IPS-15b (cell line): ENCODE measurements at regions not wholly inside any gene's neighbourhood (a gene's known extent, or its start where the extent isn't known, plus 50 kb on each side); places are given as distances from the start of the nearest gene placed in this dataset.

Experiments used
- H3K27me3 ChIP-seq: one replicate; pipeline ENCODE4 v1.6.1; 2013; ENCODE audit warnings: low read length; ENCODE audit not compliant: control insufficient read depth, insufficient read depth
- H3K36me3 ChIP-seq: one replicate; pipeline ENCODE4 v1.6.1; 2013; ENCODE audit warnings: low read length; ENCODE audit not compliant: control insufficient read depth, insufficient read depth
- H3K4me1 ChIP-seq: one replicate; pipeline ENCODE4 v1.6.1; 2013; ENCODE audit warnings: mild to moderate bottlenecking, low read length; ENCODE audit not compliant: control insufficient read depth, insufficient read depth
- H3K4me3 ChIP-seq: one replicate; pipeline ENCODE4 v1.5.1; 2013; ENCODE audit warnings: low read depth, low read length
- H3K9ac ChIP-seq: one replicate; pipeline ENCODE4 v1.6.1; 2013; ENCODE audit warnings: low read depth, mild to moderate bottlenecking, low read length
- H3K9me3 ChIP-seq: one replicate; pipeline ENCODE4 v1.6.1; 2013; ENCODE audit warnings: mild to moderate bottlenecking, low read length; ENCODE audit not compliant: control insufficient read depth, insufficient read depth

GRCh38 chr3:150158943-150159625 lies 188.4 kb upstream of the PFN2 start:
- H3K4me3 ChIP-seq: no peak overlapping the region

GRCh38 chr3:150152567-150152966 lies 181.9 kb upstream of the PFN2 start:
- Histone ChIP-seq H3K36me3 (no peaks in the 10 kb centered on the region), H3K9me3 (no peaks in the 10 kb centered on the region), H3K27me3 (no peaks in the 10 kb centered on the region), H3K9ac (no peak overlapping the region), H3K4me3 (no peak overlapping the region), H3K4me1 (no peaks in the 10 kb centered on the region)

More at GRCh38 chr3:150158943-150159625, 188.4 kb upstream of the PFN2 start:
- Histone ChIP-seq H3K36me3 (no peaks in the 10 kb centered on the region), H3K27me3 (no peaks in the 10 kb centered on the region), H3K9me3 (no peaks in the 10 kb centered on the region), H3K9ac (no peak overlapping the region), H3K4me1 (no peaks in the 10 kb centered on the region)

- Histone ChIP-seq H3K4me1 (no peaks in the 10 kb centered on the region), H3K36me3 (no peaks in the 10 kb centered on the region), H3K4me3 (no peak overlapping the region), H3K9me3 (no peaks in the 10 kb centered on the region), H3K27me3 (no peaks in the 10 kb centered on the region), H3K9ac (no peak overlapping the region)
Observed at GRCh38 chr3:150150633-150151032, 179.9 kb upstream of the PFN2 start.

- Histone ChIP-seq H3K27me3 (no peaks in the 10 kb centered on the region), H3K4me3 (no peak overlapping the region), H3K36me3 (no peaks in the 10 kb centered on the region), H3K9ac (no peak overlapping the region), H3K9me3 (no peaks in the 10 kb centered on the region), H3K4me1 (no peaks in the 10 kb centered on the region)
Observed at GRCh38 chr3:150149651-150150051, 179.0 kb upstream of the PFN2 start.

- H3K4me3 ChIP-seq: no peak overlapping the region
- no peaks in the 10 kb centered on the region for H3K36me3 ChIP-seq
Observed at GRCh38 chr3:150148227-150148626, 177.5 kb upstream of the PFN2 start.

GRCh38 chr3:150147776-150148175 lies 177.1 kb upstream of the PFN2 start:
- no peaks in the 10 kb centered on the region for H3K27me3 ChIP-seq
- H3K4me3 ChIP-seq: no peak overlapping the region
- H3K9ac ChIP-seq: no peak overlapping the region
- H3K4me1 ChIP-seq: no peaks in the 10 kb centered on the region
- no peaks in the 10 kb centered on the region for H3K36me3 ChIP-seq
- H3K9me3 ChIP-seq: no peaks in the 10 kb centered on the region

More at GRCh38 chr3:150148227-150148626, 177.5 kb upstream of the PFN2 start:
- no peaks in the 10 kb centered on the region for H3K4me1 ChIP-seq
- H3K27me3 ChIP-seq: no peaks in the 10 kb centered on the region
- H3K9me3 ChIP-seq: no peaks in the 10 kb centered on the region
- H3K9ac ChIP-seq: no peak overlapping the region

- H3K9me3 ChIP-seq: no peaks in the 10 kb centered on the region
- no peaks in the 10 kb centered on the region for H3K4me1 ChIP-seq
- no peak overlapping the region for H3K4me3 ChIP-seq
- H3K36me3 ChIP-seq: no peaks in the 10 kb centered on the region
- no peaks in the 10 kb centered on the region for H3K27me3 ChIP-seq
- H3K9ac ChIP-seq: no peak overlapping the region
Observed at GRCh38 chr3:150146991-150147761, 176.5 kb upstream of the PFN2 start.

GRCh38 chr3:150145659-150146058 lies 175.0 kb upstream of the PFN2 start:
- no peak overlapping the region for H3K4me3 ChIP-seq
- H3K27me3 ChIP-seq: no peaks in the 10 kb centered on the region
- H3K36me3 ChIP-seq: no peaks in the 10 kb centered on the region
- no peak overlapping the region for H3K9ac ChIP-seq
- peaks cover 3% of the 10 kb centered on the region for H3K4me1 ChIP-seq
- H3K9me3 ChIP-seq: no peaks in the 10 kb centered on the region

- Histone ChIP-seq H3K4me1 (peaks cover 3% of the 10 kb centered on the region), H3K4me3 (no peak overlapping the region), H3K9me3 (no peaks in the 10 kb centered on the region), H3K36me3 (no peaks in the 10 kb centered on the region), H3K27me3 (no peaks in the 10 kb centered on the region), H3K9ac (no peak overlapping the region)
Observed at GRCh38 chr3:150144191-150144708, 173.6 kb upstream of the PFN2 start.

GRCh38 chr3:150142936-150143335 lies 172.2 kb upstream of the PFN2 start:
- Histone ChIP-seq H3K27me3 (no peaks in the 10 kb centered on the region), H3K9ac (no peak overlapping the region), H3K4me1 (peaks cover 3% of the 10 kb centered on the region), H3K9me3 (no peaks in the 10 kb centered on the region), H3K4me3 (no peak overlapping the region), H3K36me3 (no peaks in the 10 kb centered on the region)

- peaks cover 3% of the 10 kb centered on the region for H3K4me1 ChIP-seq
- H3K9me3 ChIP-seq: no peaks in the 10 kb centered on the region
- no peak overlapping the region for H3K4me3 ChIP-seq
- H3K27me3 ChIP-seq: no peaks in the 10 kb centered on the region
- H3K9ac ChIP-seq: no peak overlapping the region
- H3K36me3 ChIP-seq: no peaks in the 10 kb centered on the region
Observed at GRCh38 chr3:150141790-150142326, 171.2 kb upstream of the PFN2 start.
